K562 (cell line): ENCODE measurements at regions not wholly inside any gene's neighbourhood (a gene's known extent, or its start where the extent isn't known, plus 50 kb on each side); places are given as distances from the start of the nearest gene placed in this dataset.

Source experiments
- ATAC-seq: fragments of 200-7000 bp; cut with Tn5 transposase; 3 replicates; pipeline ENCODE4 v1.9.1; 2020; ENCODE audit warnings: moderate library complexity
- BruUV-seq: library from RNA; stranded (reverse); fragments of 400-500 nt; replicated peaks from 2 replicates; lab custom pipeline; 2021; lab: Mats Ljungman, UMichigan
- CTCF ChIA-PET: fragments of 300-600 bp; formaldehyde crosslinking; extraction: SDS; loops from one replicate; lab custom pipeline; 2021; ENCODE audit warnings: low intra/inter-chr PET ratio; lab: Yijun Ruan, JAX
- POLR2A ChIA-PET: fragments of 300-600, 350-650 bp; sonication (Branson Sonifier 250); formaldehyde crosslinking; extraction: SDS; loops from one replicate; lab custom pipeline; 2021; ENCODE audit warnings: antibody characterized with exemption, inconsistent platforms; lab: Yijun Ruan, JAX
- DNase-seq, 4 experiments: peaks; one replicate each; pipeline versions ENCODE4 v3.0.0 to v3.0.0-alpha.2; 2011 to 2018; ENCODE audit warnings: low spot score in 3 of 4, mixed read lengths in 3 of 4; ENCODE audit errors: extremely low read depth in 1 of 4
- FAIRE-seq: peaks from 2 replicates; lab custom pipeline; 2011; peaks lifted over from hg19 to GRCh38; lab: Jason Lieb, UNC
- H2AFZ ChIP-seq: 2 replicates; pipeline ENCODE4 v1.6.0; 2011; ENCODE audit warnings: low read depth, low read length, control low read depth, inconsistent platforms
- H3K27ac ChIP-seq: fragments of 200-600 bp; 3 replicates; pipeline ENCODE4 v1.8.0; 2011; ENCODE audit warnings: low read depth, mild to moderate bottlenecking, control low read depth, inconsistent platforms, low read length, moderate library complexity, mixed read lengths; ENCODE audit errors: extremely low read depth
- H3K27me3 ChIP-seq, 2 experiments: fragments of 300-600 bp in 1 of 2; 2 replicates in 1 of 2; 3 replicates in 1 of 2; pipeline versions ENCODE4 v1.6.0 to v1.8.0; 2011; ENCODE audit warnings: inconsistent platforms in 2 of 2, low read length in 2 of 2, mild to moderate bottlenecking in 1 of 2, mixed read lengths in 1 of 2, moderate library complexity in 1 of 2; ENCODE audit not compliant: control insufficient read depth in 2 of 2, insufficient read depth in 2 of 2
- H3K36me3 ChIP-seq: fragments of 300-600 bp; 3 replicates; pipeline ENCODE4 v1.8.0; 2011; ENCODE audit warnings: mild to moderate bottlenecking, low read length, inconsistent platforms; ENCODE audit not compliant: control insufficient read depth, insufficient read depth
- H3K4me1 ChIP-seq, 2 experiments: fragments of 200-600 bp in 1 of 2; replicated peaks in 1 of 2; 2 replicates in 1 of 2; 3 replicates in 1 of 2; pipeline versions ENCODE4 v1.5.1 to v1.8.0; 2011; ENCODE audit warnings: inconsistent platforms in 2 of 2, low read length in 2 of 2, mild to moderate bottlenecking in 1 of 2, mixed read lengths in 1 of 2, moderate library complexity in 1 of 2; ENCODE audit not compliant: control insufficient read depth in 2 of 2, insufficient read depth in 2 of 2
- H3K4me2 ChIP-seq: 2 replicates; pipeline ENCODE4 v1.6.1; 2011; ENCODE audit warnings: low read length, control low read depth, inconsistent platforms, mixed read lengths; ENCODE audit not compliant: insufficient read depth
- H3K4me3 ChIP-seq: fragments of 200-600 bp; sonication (generic), shearing (Covaris generic); 2 replicates; pipeline ENCODE4 v1.5.1; 2016; ENCODE audit warnings: control low read depth, inconsistent platforms
- H3K79me2 ChIP-seq: fragments of 200-600 bp; 3 replicates; pipeline ENCODE4 v1.8.0; 2011; ENCODE audit warnings: low read length, inconsistent platforms; ENCODE audit not compliant: control insufficient read depth, insufficient read depth
- H3K9ac ChIP-seq, 2 experiments: 2 replicates each; pipeline versions ENCODE4 v1.6.0 to v1.6.1; 2011; ENCODE audit warnings: low read depth in 2 of 2, low read length in 2 of 2, control low read depth in 1 of 2, inconsistent platforms in 1 of 2, mild to moderate bottlenecking in 1 of 2, mixed read lengths in 1 of 2; ENCODE audit not compliant: insufficient read depth in 1 of 2
- H3K9me1 ChIP-seq: one replicate; pipeline ENCODE4 v1.6.0; 2011; ENCODE audit warnings: inconsistent platforms, mild to moderate bottlenecking, low read length, moderate library complexity; ENCODE audit not compliant: control insufficient read depth, insufficient read depth
- H3K9me3 ChIP-seq: replicated peaks from 2 replicates; pipeline ENCODE4 v1.5.1; 2011; ENCODE audit warnings: low read depth, low read length, inconsistent platforms; ENCODE audit not compliant: control insufficient read depth, insufficient read depth
- H4K20me1 ChIP-seq: replicated peaks from 2 replicates; pipeline ENCODE4 v1.6.1; 2011; ENCODE audit warnings: low read length, inconsistent platforms, mixed read lengths; ENCODE audit not compliant: control insufficient read depth, insufficient read depth
- CTCF ChIP-seq, 3 experiments: IDR thresholded peaks in 2 of 3; conservative IDR thresholded peaks in 1 of 3; 2 replicates each; pipeline ENCODE4 v1.5.1; 2011 to 2012; ENCODE audit warnings: low read length in 3 of 3, mild to moderate bottlenecking in 3 of 3, control low read depth in 2 of 3, improper control_type of control experiment in 1 of 3, inconsistent platforms in 1 of 3, low read depth in 1 of 3, mixed read lengths in 1 of 3, moderate library complexity in 1 of 3; ENCODE audit not compliant: insufficient read depth in 2 of 3
- EP400 ChIP-seq: fragments of 450-650 bp; IDR thresholded peaks from 2 replicates; pipeline ENCODE4 v1.6.1; 2017; ENCODE audit warnings: antibody characterized with exemption, mild to moderate bottlenecking, moderate library complexity
- GATA2 ChIP-seq: sonication (generic); formaldehyde crosslinking; IDR thresholded peaks from 2 replicates; pipeline ENCODE4 v1.4.0; 2020; ENCODE audit warnings: mild to moderate bottlenecking, missing genetic modification reagents
- SIN3A ChIP-seq, 2 experiments: fragments of 150-350 bp in 1 of 2; IDR thresholded peaks; 2 replicates each; pipeline ENCODE4 v1.6.1; 2011 to 2016; ENCODE audit warnings: borderline replicate concordance in 2 of 2, low read depth in 2 of 2, low read length in 2 of 2, mild to moderate bottlenecking in 2 of 2, moderate library complexity in 2 of 2; ENCODE audit not compliant: control insufficient read depth in 1 of 2
- TSC22D4 ChIP-seq: fragments of 450-650 bp; IDR thresholded peaks from 2 replicates; pipeline ENCODE4 v1.6.1; 2016; ENCODE audit warnings: missing genetic modification characterization, missing biosample characterization, control low read depth
- ZNF655 ChIP-seq: fragments of 250-450 bp; sonication (Bioruptor Pico); IDR thresholded peaks from 2 replicates; pipeline ENCODE4 v1.5.0; 2021
- WGBS: fragments of 100-300 bp; shearing (Covaris generic); methylation state at CpG from one replicate; pipeline ENCODE4 v1.1.6; 2016; ENCODE audit warnings: low coverage, mixed read lengths; ENCODE audit not compliant: insufficient coverage; ENCODE audit errors: missing lambda C conversion rate; 5-methylcytosine and 5-hydroxymethylcytosine counted together
- in situ Hi-C: fragments of 300-500 bp; cut with MboI; formaldehyde crosslinking; loops from 4 replicates; pipeline ENCODE4 v1.15.0; 2018; ENCODE audit warnings: inconsistent platforms, mixed read lengths
- intact Hi-C: fragments of 100-400 bp; cut with micrococcal nuclease; formaldehyde crosslinking; loops from 2 replicates; pipeline ENCODE4 v1.14.2; 2022

GRCh38 chr13:55437162-55437561, 1703.6 kb upstream of the PRR20A start (continued):
- TF ChIP-seq GATA2 (CRISPR knock-in tag) (no peak), SIN3A (IDR thresholded peaks at IDR 0.05; ENCODE audit: borderline replicate concordance in 2 of 2, control insufficient read depth in 1 of 2, low read depth in 2 of 2, low read length in 2 of 2) (no peak), TSC22D4 (tag) (no peak), EP400 (no peak)

- H2AFZ ChIP-seq, result no peak overlapping the region
- H3K4me2 ChIP-seq, result no peak overlapping the region
- H3K27me3 ChIP-seq, result no peaks in the 10 kb centered on the region
- FAIRE-seq, result no peak
- no peaks in the 10 kb centered on the region for H3K79me2 ChIP-seq
- H4K20me1 ChIP-seq, result no peaks in the 10 kb centered on the region
- TF ChIP-seq ZNF655 (CRISPR knock-in tag) (no peak), CTCF (IDR thresholded peaks at IDR 0.05 in 2 of 3, conservative IDR thresholded peaks at IDR 0.05 in 1 of 3; ENCODE audit: insufficient read depth in 2 of 3, low read depth in 1 of 3, low read length in 3 of 3) (no peak)
- no peak for ATAC-seq
- ChIA-PET CTCF (no interaction called here), POLR2A (no interaction called here)
- 0% methylated on average over 1 of the region's 1 CpG for WGBS
- H3K36me3 ChIP-seq, result no peaks in the 10 kb centered on the region
- H3K27ac ChIP-seq, result no peak overlapping the region
- no TSS peak for BruUV-seq
- H3K9me1 ChIP-seq, result no peaks in the 10 kb centered on the region
- H3K4me1 ChIP-seq, result no peaks in the 10 kb centered on the region
- H3K9me3 ChIP-seq, result no peaks in the 10 kb centered on the region
- intact Hi-C loops, result no loop called here
- H3K9ac ChIP-seq, result no peak overlapping the region
- no peak overlapping the region for H3K4me3 ChIP-seq
- in situ Hi-C loops, result no loop called here
- DNase-seq, result no peak
Observed at GRCh38 chr13:55439450-55439849, 1701.3 kb upstream of the PRR20A start.
